Upper lobe of right lung (tissue), 1 donor: ENCODE measurements at regions not wholly inside any gene's neighbourhood (a gene's known extent, or its start where the extent isn't known, plus 50 kb on each side); places are given as distances from the start of the nearest gene placed in this dataset.

Experiments
- ATAC-seq: fragments of 200-7000 bp; cut with Tn5 transposase; one replicate; pipeline ENCODE4 v1.9.1; 2020; ENCODE audit warnings: mild to moderate bottlenecking, moderate library complexity
- DNase-seq: peaks from one replicate; pipeline ENCODE4 v3.0.0-alpha.2; 2020
- H3K27ac ChIP-seq: fragments of 200-600 bp; one replicate; pipeline ENCODE4 v1.8.0; 2022
- H3K27me3 ChIP-seq: fragments of 200-600 bp; one replicate; pipeline ENCODE4 v1.8.0; 2022; ENCODE audit warnings: mild to moderate bottlenecking
- H3K36me3 ChIP-seq: fragments of 200-600 bp; one replicate; pipeline ENCODE4 v1.8.0; 2022
- H3K4me1 ChIP-seq: fragments of 200-600 bp; one replicate; pipeline ENCODE4 v1.8.0; 2022
- H3K4me3 ChIP-seq: fragments of 200-600 bp; one replicate; pipeline ENCODE4 v1.8.0; 2022; ENCODE audit warnings: mild to moderate bottlenecking
- H3K9me3 ChIP-seq: fragments of 200-600 bp; one replicate; pipeline ENCODE4 v1.8.0; 2022
- CTCF ChIP-seq: fragments of 200-600 bp; IDR thresholded peaks from one replicate; pipeline ENCODE4 v1.8.0; 2022; ENCODE audit warnings: antibody characterized with exemption
- intact Hi-C: fragments of 100-400 bp; cut with DNase I; formaldehyde crosslinking; loops from one replicate; pipeline ENCODE4 v1.11.0; 2022
- donor health status: DM: no; HTN: yes; CAD: no; lungs with severe emphysema.

- H3K9me3 ChIP-seq: peaks cover 15% of the 10 kb centered on the region
- H3K4me3 ChIP-seq: no peak overlapping the region
- no peak for DNase-seq
- no peak overlapping the region for H3K27ac ChIP-seq
- TF ChIP-seq CTCF: no peak
- H3K36me3 ChIP-seq: no peaks in the 10 kb centered on the region
- no peaks in the 10 kb centered on the region for H3K4me1 ChIP-seq
- no peaks in the 10 kb centered on the region for H3K27me3 ChIP-seq
- intact Hi-C loops: no loop called here
- ATAC-seq: no peak
These were observed 2231.6 kb downstream of the TP53TG3F start for GRCh38 chr16:35691057-35691456.

- Histone ChIP-seq H3K27ac (no peak overlapping the region), H3K27me3 (no peaks in the 10 kb centered on the region), H3K36me3 (no peaks in the 10 kb centered on the region), H3K9me3 (peaks cover 15% of the 10 kb centered on the region), H3K4me1 (no peaks in the 10 kb centered on the region), H3K4me3 (no peak overlapping the region)
- ATAC-seq (no peak), DNase-seq (no peak)
- intact Hi-C loops: no loop called here
- no peak for TF ChIP-seq CTCF
These were observed 2233.4 kb downstream of the TP53TG3F start for GRCh38 chr16:35692824-35693223.

- Histone ChIP-seq H3K27ac (no peak overlapping the region), H3K4me1 (no peaks in the 10 kb centered on the region), H3K4me3 (no peak overlapping the region), H3K36me3 (no peaks in the 10 kb centered on the region), H3K27me3 (no peaks in the 10 kb centered on the region), H3K9me3 (no peaks in the 10 kb centered on the region)
- intact Hi-C loops: no loop called here
- DNase-seq: no peak
- TF ChIP-seq CTCF: no peak
- ATAC-seq: no peak
These were observed 2247.5 kb downstream of the TP53TG3F start for GRCh38 chr16:35706901-35707300.

- no peaks in the 10 kb centered on the region for H3K36me3 ChIP-seq
- no peak overlapping the region for H3K4me3 ChIP-seq
- H3K9me3 ChIP-seq: peaks cover 13% of the 10 kb centered on the region
- intact Hi-C loops: no loop called here
- DNase-seq (no peak), ATAC-seq (no peak)
- TF ChIP-seq CTCF: no peak
- H3K27me3 ChIP-seq: no peaks in the 10 kb centered on the region
- H3K27ac ChIP-seq: no peak overlapping the region
- no peaks in the 10 kb centered on the region for H3K4me1 ChIP-seq
These were observed 2252.0 kb downstream of the TP53TG3F start for GRCh38 chr16:35711435-35711834.

GRCh38 chr16:35711958-35712357 lies 2252.5 kb downstream of the TP53TG3F start:
- Histone ChIP-seq H3K27ac (no peak overlapping the region), H3K4me3 (no peak overlapping the region), H3K9me3 (peaks cover 13% of the 10 kb centered on the region), H3K4me1 (no peaks in the 10 kb centered on the region), H3K36me3 (no peaks in the 10 kb centered on the region), H3K27me3 (no peaks in the 10 kb centered on the region)
- no peak for TF ChIP-seq CTCF
- no peak for ATAC-seq
- intact Hi-C loops: no loop called here
- DNase-seq: no peak
